ENCODE measurements at regions not wholly inside any gene's neighbourhood (a gene's known extent, or its start where the extent isn't known, plus 50 kb on each side); places are given as distances from the start of the nearest gene placed in this dataset.

DNA sequence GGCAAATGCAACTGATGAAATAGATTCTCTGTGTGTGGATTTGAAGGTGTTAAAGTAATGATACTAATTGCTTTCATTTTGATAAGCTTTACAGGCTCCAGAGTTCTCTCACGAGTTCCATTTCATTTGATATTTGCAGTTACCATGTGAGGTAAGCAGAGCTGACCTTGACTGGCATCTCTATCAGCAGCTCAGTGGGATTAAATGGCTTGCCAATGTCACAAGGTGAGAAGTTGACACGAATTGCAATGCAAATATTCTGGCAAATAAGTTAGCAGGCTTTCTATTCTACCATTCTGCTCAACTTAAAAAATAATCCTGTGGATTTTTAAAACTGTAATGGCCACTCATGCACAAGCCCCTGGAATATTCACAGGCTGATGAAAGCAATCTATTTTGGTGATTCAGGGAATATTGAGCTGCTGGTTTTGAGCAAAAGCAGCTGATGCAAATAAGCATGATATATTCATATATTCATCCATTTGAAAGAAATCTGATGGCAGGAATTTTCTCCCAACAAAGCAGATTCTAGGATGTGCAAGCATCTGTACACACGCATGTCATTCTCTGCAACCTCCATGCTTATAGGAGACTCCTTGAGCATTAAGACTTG is 64.5 kb upstream of the ANKRD1 start:
- Histone ChIP-seq H3K27me3 (ENCODE audit: control insufficient read depth, insufficient read depth, low read length) (no peaks in the 10 kb centered on the region), H3K36me3 (ENCODE audit: control insufficient read depth in 2 of 3, insufficient read depth in 3 of 3, low read length in 3 of 3) (no peaks in the 10 kb centered on the region), H3K27ac (ENCODE audit: low read depth in 2 of 2, low read length in 2 of 2) (no peak overlapping the region), H3K9ac (ENCODE audit: low read length in 3 of 3) (no peak overlapping the region), H3K4me1 (ENCODE audit: control insufficient read depth in 2 of 3, insufficient read depth in 2 of 3, low read depth in 1 of 3, low read length in 3 of 3) (no peaks in the 10 kb centered on the region), H3K4me3 (ENCODE audit: low read length in 3 of 3) (no peak overlapping the region), H3K9me3 (ENCODE audit: control insufficient read depth in 2 of 3, insufficient read depth in 1 of 3, low read length in 3 of 3) (no peaks in the 10 kb centered on the region)
- FAIRE-seq (no peak), DNase-seq (no peak)
- TF ChIP-seq, protein P1, sequence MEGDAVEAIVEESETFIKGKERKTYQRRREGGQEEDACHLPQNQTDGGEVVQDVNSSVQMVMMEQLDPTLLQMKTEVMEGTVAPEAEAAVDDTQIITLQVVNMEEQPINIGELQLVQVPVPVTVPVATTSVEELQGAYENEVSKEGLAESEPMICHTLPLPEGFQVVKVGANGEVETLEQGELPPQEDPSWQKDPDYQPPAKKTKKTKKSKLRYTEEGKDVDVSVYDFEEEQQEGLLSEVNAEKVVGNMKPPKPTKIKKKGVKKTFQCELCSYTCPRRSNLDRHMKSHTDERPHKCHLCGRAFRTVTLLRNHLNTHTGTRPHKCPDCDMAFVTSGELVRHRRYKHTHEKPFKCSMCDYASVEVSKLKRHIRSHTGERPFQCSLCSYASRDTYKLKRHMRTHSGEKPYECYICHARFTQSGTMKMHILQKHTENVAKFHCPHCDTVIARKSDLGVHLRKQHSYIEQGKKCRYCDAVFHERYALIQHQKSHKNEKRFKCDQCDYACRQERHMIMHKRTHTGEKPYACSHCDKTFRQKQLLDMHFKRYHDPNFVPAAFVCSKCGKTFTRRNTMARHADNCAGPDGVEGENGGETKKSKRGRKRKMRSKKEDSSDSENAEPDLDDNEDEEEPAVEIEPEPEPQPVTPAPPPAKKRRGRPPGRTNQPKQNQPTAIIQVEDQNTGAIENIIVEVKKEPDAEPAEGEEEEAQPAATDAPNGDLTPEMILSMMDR (IDR thresholded peaks at IDR 0.05; ENCODE audit: borderline replicate concordance, extremely low read depth, insufficient read depth), result no peak
- intact Hi-C loops (cut with DNase I), result no loop called here

DNA sequence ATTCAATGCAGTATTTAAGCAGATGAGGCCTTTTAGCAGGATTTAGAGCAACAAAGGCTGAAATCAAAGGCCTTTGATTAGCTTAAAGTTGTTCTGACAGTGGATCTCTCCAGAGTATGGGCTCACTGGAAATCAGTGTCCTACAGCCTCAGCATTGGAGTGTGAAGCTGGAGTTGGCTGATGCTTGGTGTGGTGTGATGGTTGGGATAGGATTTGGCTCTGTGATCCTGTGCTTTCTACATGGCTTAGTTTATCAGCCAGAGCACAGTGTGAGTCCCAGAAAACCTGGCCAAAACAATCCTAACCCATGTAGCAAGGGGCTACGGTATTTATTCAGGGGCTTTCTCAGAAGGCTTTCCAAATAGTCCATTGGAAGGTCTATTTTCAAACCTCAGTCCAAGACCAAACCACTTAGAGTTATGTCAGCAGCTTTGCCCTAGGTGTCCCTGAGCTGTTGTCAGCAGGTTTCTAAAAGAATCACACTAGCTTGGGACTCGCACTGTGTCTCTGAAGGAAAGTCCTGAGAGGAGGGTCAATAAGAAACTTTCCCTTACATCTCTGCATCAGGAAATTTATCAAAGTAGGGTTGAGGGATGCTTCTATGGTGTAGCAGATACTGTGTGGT is 65.4 kb upstream of the ANKRD1 start:
- TF ChIP-seq, protein P1 (IDR thresholded peaks at IDR 0.05; ENCODE audit: borderline replicate concordance, extremely low read depth, insufficient read depth), result no peak
- H3K9ac ChIP-seq (ENCODE audit: low read length in 3 of 3), result no peak overlapping the region
- FAIRE-seq (no peak), DNase-seq (no peak)
- H3K27me3 ChIP-seq (ENCODE audit: control insufficient read depth, insufficient read depth, low read length), result no peaks in the 10 kb centered on the region
- intact Hi-C loops (cut with DNase I), result no loop called here
- no peak overlapping the region for H3K4me3 ChIP-seq (ENCODE audit: low read length in 3 of 3)
- no peaks in the 10 kb centered on the region for H3K36me3 ChIP-seq (ENCODE audit: control insufficient read depth in 2 of 3, insufficient read depth in 3 of 3, low read length in 3 of 3)
- H3K9me3 ChIP-seq (ENCODE audit: control insufficient read depth in 2 of 3, insufficient read depth in 1 of 3, low read length in 3 of 3), result no peaks in the 10 kb centered on the region
- H3K27ac ChIP-seq (ENCODE audit: low read depth in 2 of 2, low read length in 2 of 2), result no peak overlapping the region
- no peaks in the 10 kb centered on the region for H3K4me1 ChIP-seq (ENCODE audit: control insufficient read depth in 2 of 3, insufficient read depth in 2 of 3, low read depth in 1 of 3, low read length in 3 of 3)

DNA sequence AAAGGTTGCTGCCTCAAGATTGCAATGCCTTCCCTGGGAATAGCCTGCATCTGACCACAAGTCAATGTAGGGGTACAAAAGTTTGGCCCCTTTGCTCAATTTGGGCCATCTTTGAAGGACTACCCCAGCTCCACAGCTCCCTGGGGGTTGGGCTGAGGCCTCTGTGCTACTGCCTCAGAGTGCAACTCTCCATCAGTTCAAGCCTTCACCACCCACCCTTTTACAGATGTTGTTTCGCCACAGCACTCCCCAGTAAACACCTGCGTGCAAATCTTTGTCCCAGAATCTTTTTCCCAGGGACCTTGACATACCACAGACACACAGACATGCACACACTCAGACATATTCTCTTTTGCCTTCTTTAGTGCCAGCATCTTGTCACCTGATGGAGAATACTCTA is 66.0 kb upstream of the ANKRD1 start:
- Histone ChIP-seq H3K27me3 (ENCODE audit: control insufficient read depth, insufficient read depth, low read length) (no peaks in the 10 kb centered on the region), H3K36me3 (ENCODE audit: control insufficient read depth in 2 of 3, insufficient read depth in 3 of 3, low read length in 3 of 3) (no peaks in the 10 kb centered on the region), H3K9me3 (ENCODE audit: control insufficient read depth in 2 of 3, insufficient read depth in 1 of 3, low read length in 3 of 3) (no peaks in the 10 kb centered on the region), H3K4me3 (ENCODE audit: low read length in 3 of 3) (no peak overlapping the region), H3K9ac (ENCODE audit: low read length in 3 of 3) (no peak overlapping the region), H3K4me1 (ENCODE audit: control insufficient read depth in 2 of 3, insufficient read depth in 2 of 3, low read depth in 1 of 3, low read length in 3 of 3) (no peaks in the 10 kb centered on the region), H3K27ac (ENCODE audit: low read depth in 2 of 2, low read length in 2 of 2) (no peak overlapping the region)
- intact Hi-C loops (cut with DNase I), result no loop called here
- FAIRE-seq (no peak), DNase-seq (no peak)
- TF ChIP-seq, protein P1 (IDR thresholded peaks at IDR 0.05; ENCODE audit: borderline replicate concordance, extremely low read depth, insufficient read depth), result no peak

All from kidney (tissue), 13 donors.